Peyer's patch (tissue), 4 donors: ENCODE measurements at regions not wholly inside any gene's neighbourhood (a gene's known extent, or its start where the extent isn't known, plus 50 kb on each side); places are given as distances from the start of the nearest gene placed in this dataset.

Experiments used
- CTCF ChIP-seq, 6 experiments: fragments of 450-650 bp in 4 of 6; fragments of 200-600 bp in 2 of 6; sonication (generic) in 1 of 6; IDR thresholded peaks; one replicate each; pipeline ENCODE4 v1.5.1; 2017 to 2019; ENCODE audit warnings: antibody characterized with exemption in 6 of 6, mild to moderate bottlenecking in 3 of 6, moderate library complexity in 1 of 6
- POLR2A ChIP-seq, 2 donors: fragments of 450-650 bp; IDR thresholded peaks; one replicate each; pipeline ENCODE4 v1.5.1; 2017; ENCODE audit warnings: antibody characterized with exemption in 2 of 2, mild to moderate bottlenecking in 2 of 2, moderate library complexity in 2 of 2

- TF ChIP-seq CTCF (IDR thresholded peaks at IDR 0.05) (no peak), POLR2A (IDR thresholded peaks at IDR 0.05) (no peak)
Observed at GRCh38 chr13:94798738-94799137, 86.4 kb upstream of the SOX21 start.
